HG02623 (cell line): ENCODE measurements at regions not wholly inside any gene's neighbourhood (a gene's known extent, or its start where the extent isn't known, plus 50 kb on each side); places are given as distances from the start of the nearest gene placed in this dataset.

Experiments used
- ATAC-seq: cut with Tn5 transposase; IDR thresholded peaks from one replicate; pipeline ENCODE4 v1.9.1; 2021; ENCODE audit warnings: moderate library complexity; ENCODE audit not compliant: unreplicated experiment

GRCh38 chr3:193946945-193947344, 189.0 kb upstream of the HES1 start:
- no peak for ATAC-seq

GRCh38 chr3:193947596-193947995, 188.4 kb upstream of the HES1 start:
- no peak for ATAC-seq

GRCh38 chr3:193948459-193948858, 187.5 kb upstream of the HES1 start:
- no peak for ATAC-seq

- no peak for ATAC-seq
Measured at GRCh38 chr3:193951859-193952258, 184.1 kb upstream of the HES1 start.

GRCh38 chr3:193954752-193955151, 181.2 kb upstream of the HES1 start:
- ATAC-seq, result no peak

GRCh38 chr3:193955719-193956118, 180.2 kb upstream of the HES1 start:
- no peak for ATAC-seq

- no peak for ATAC-seq
Measured at GRCh38 chr3:193959861-193960260, 176.1 kb upstream of the HES1 start.

- ATAC-seq, result no peak
Measured at GRCh38 chr3:193960487-193961274, 175.3 kb upstream of the HES1 start.

- no peak for ATAC-seq
Measured at GRCh38 chr3:193962986-193963685, 172.8 kb upstream of the HES1 start.

- ATAC-seq, result peak; percentile 66
Measured at GRCh38 chr3:193963808-193964516, 172.0 kb upstream of the HES1 start.

- no peak for ATAC-seq
Measured at GRCh38 chr3:193964517-193964880, 171.4 kb upstream of the HES1 start.

GRCh38 chr3:193968380-193968974, 167.5 kb upstream of the HES1 start:
- no peak for ATAC-seq

- peak; percentile 60 for ATAC-seq
Measured at GRCh38 chr3:193970131-193970772, 165.7 kb upstream of the HES1 start.

GRCh38 chr3:193970773-193971206, 165.2 kb upstream of the HES1 start:
- peak; percentile 30 for ATAC-seq

GRCh38 chr3:193971261-193971751, 164.6 kb upstream of the HES1 start:
- ATAC-seq, result peak; percentile 46

GRCh38 chr3:193971966-193972365, 164.0 kb upstream of the HES1 start:
- no peak for ATAC-seq

- no peak for ATAC-seq
Measured at GRCh38 chr3:193972832-193973231, 163.1 kb upstream of the HES1 start.

GRCh38 chr3:193974191-193974652, 161.7 kb upstream of the HES1 start:
- ATAC-seq, result no peak

GRCh38 chr3:193974671-193975535, 161.0 kb upstream of the HES1 start:
- ATAC-seq, result no peak

GRCh38 chr3:193977622-193978021, 158.3 kb upstream of the HES1 start:
- no peak for ATAC-seq
